LNCaP clone FGC (cell line): ENCODE measurements at regions not wholly inside any gene's neighbourhood (a gene's known extent, or its start where the extent isn't known, plus 50 kb on each side); places are given as distances from the start of the nearest gene placed in this dataset.

Experiments used
- DNase-seq: peaks from one replicate; pipeline ENCODE4 v3.0.0-alpha.2; 2011; ENCODE audit warnings: low read depth
- H3K4me3 ChIP-seq: 2 replicates; pipeline ENCODE4 v1.5.1; 2011; ENCODE audit warnings: mild to moderate bottlenecking, low read depth, low read length, control low read depth
- CTCF ChIP-seq: IDR thresholded peaks from 2 replicates; pipeline ENCODE4 v1.5.1; 2012; ENCODE audit warnings: mild to moderate bottlenecking; ENCODE audit not compliant: control insufficient read depth, insufficient read depth; ENCODE audit errors: extremely low read depth

- no peak overlapping the region for H3K4me3 ChIP-seq
- no peak for TF ChIP-seq CTCF
- DNase-seq, result no peak
Measured at GRCh38 chr11:70744396-70745185, 346.3 kb downstream of the CTTN start.

GRCh38 chr11:70745451-70745850 lies 347.1 kb downstream of the CTTN start:
- no peak for DNase-seq
- TF ChIP-seq CTCF, result no peak

GRCh38 chr11:70745941-70746340 lies 347.6 kb downstream of the CTTN start:
- H3K4me3 ChIP-seq, result no peak overlapping the region
- no peak for DNase-seq
- TF ChIP-seq CTCF, result no peak

More at GRCh38 chr11:70745451-70745850, 347.1 kb downstream of the CTTN start:
- H3K4me3 ChIP-seq, result no peak overlapping the region

- TF ChIP-seq CTCF, result no peak
- DNase-seq, result no peak
- H3K4me3 ChIP-seq, result no peak overlapping the region
Measured at GRCh38 chr11:70746351-70746750, 348.0 kb downstream of the CTTN start.

GRCh38 chr11:70747285-70747684 lies 349.0 kb downstream of the CTTN start:
- DNase-seq, result no peak
- no peak overlapping the region for H3K4me3 ChIP-seq
- no peak for TF ChIP-seq CTCF

GRCh38 chr11:70747921-70748320 lies 349.6 kb downstream of the CTTN start:
- no peak for DNase-seq
- H3K4me3 ChIP-seq, result no peak overlapping the region
- TF ChIP-seq CTCF, result no peak
